NCI-H187 treated with DMSO at 0.1 percent for 48 hours (cell line): ENCODE measurements at regions not wholly inside any gene's neighbourhood (a gene's known extent, or its start where the extent isn't known, plus 50 kb on each side); places are given as distances from the start of the nearest gene placed in this dataset.

Source experiments
- DNase-seq: peaks from one replicate; lab custom pipeline; 2025; lab: John Stamatoyannopoulos, UW

DNA sequence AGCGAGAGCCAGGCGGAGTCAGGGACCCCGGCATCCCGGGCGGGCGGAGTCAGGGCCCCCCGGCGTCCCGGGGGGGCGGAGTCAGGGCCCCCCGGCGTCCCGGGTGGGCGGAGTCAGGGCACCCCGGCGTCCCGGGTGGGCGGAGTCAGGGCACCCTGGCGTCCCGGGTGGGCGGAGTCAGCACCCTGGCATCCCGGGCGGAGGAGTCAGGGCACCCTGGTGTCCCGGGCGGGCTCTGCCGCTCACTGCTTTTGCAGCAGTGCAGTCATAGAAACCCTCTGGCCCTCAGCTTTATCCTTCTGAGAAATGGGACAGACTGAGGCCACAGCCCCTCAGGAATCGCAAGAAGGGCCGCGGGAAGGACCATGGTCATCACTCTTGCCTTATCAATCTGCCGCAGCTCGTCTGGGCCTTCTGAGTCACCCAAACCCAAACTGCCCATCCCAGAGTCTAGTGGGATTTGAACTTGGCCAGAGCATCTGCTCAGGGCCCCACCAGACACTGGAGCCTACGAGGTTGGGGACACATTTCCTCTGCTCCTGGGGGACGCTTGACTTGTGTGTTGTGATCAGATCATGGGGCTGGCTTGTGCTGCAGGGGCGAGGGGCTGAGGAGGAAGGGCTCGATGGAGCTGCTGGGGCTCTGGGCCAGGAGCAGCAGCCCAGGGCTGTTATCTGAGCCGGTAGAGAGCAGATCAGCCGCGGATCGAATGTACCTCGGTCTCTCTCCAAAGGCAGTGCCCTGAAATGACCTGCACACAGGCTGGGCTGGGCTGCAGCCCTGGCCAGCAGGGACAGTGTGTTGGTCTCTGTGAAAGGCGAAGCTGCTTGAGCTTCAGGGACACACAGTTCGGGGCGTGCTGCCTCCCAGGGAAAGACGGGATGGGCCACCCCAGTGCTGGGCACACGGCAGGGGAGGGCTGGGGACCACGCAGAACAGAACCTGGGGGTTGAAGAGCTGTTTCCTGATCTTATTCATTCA lies 290.1 kb upstream of the HDAC4 start:
- DNase-seq: no peak

DNA sequence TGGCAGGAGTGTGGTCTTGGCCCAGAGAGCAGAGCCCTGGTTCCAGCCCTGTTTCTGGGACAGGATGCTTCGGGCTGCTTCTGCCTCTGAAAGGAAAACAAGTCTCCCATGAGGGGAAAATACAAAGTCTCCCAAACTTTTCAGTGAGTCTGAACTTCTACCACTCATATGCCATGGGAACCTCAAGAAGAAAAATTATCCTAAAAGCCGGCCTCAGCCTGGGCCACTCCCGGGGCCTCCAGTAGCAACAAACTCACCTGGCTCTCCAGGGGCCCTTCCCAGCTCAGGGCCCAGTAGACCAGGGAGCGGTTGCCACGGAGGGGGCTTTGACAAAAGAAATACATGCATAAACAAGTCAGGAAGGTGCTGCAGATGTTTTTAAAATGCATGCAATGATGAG lies 289.2 kb upstream of the HDAC4 start:
- DNase-seq: no peak

DNA sequence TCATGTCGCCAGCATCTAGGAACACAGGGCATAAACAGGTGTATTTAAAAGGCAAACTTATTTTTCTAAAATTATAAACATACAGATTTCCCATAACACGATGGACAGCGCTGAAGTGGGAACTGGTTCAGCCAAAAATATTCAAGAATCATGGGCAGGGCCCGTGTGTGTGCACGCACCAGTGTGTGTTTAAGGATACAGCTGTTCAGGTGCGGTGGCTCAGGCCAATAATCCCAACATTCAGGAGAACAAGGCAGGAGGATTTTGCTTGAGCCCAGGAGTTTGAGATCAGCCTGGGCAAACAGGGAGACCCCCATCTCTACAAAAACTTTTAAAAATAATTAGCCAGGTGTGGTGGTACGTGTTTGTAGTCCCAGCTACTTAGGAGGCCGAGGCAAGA lies 288.6 kb upstream of the HDAC4 start:
- no peak for DNase-seq

DNA sequence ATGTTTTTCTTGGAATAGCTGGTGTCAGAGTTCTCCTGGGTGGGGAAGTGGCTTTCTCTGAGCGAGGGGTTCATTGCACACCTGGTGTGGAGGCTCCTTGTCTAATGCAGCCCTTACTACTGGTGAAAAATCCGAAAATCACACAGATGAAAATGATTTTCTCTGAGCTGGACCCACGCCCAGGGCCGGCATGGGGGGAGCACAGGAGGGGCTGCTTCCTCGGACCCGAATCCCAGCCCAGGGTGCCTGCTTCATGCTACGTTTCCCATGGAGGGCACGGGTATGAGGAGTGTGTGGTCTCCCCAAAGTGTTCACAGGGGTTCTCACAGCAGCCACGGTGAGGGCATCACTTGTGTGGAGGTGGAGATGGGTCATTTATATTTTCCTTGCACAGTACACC lies 288.0 kb upstream of the HDAC4 start:
- DNase-seq: no peak

DNA sequence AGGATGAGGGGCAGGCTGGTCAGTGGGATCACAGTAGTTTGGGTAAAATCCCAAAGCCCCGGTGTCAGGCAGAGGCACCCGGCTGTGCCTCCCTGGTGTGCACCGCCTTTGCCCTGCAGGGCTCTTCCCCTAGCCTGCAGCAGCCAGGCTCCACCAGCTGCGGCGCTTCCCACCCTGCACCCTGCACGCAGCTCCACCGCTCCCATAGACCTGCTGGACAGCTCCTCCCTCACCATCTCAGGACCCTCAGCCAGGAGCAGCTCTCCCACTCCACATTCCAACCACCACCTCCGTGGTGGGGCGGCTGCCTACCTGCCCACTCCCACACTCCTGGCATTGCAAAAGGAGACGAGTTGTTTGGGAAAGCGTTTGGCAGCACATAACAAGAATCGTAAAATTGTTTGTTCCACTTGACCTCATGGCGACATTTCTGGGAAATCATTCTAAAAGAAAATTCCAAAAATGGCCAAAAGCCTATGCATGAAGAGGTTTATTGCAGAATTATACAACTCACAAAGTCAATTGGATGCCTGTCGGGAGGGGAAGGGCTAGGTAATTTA lies 287.4 kb upstream of the HDAC4 start:
- no peak for DNase-seq

DNA sequence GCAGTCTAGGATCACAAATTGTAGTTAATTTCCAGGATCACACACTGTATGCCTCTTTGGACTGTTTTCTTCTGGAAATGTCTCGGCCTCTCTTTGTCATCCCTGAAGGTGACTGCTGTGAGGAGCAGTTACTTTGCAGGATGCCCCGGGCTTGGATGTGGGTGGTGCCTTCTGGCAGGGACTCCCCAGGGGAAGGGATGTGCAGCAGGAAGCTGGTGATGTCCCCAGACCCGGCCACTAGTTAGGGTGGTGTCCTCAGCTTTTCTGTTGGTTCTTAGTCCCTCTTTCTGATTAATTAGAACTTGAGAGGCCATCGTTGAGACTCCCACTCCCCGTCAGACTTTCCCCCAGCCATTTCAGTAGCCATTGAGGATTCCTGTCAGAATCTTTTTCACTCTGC lies 286.6 kb upstream of the HDAC4 start:
- DNase-seq: no peak

DNA sequence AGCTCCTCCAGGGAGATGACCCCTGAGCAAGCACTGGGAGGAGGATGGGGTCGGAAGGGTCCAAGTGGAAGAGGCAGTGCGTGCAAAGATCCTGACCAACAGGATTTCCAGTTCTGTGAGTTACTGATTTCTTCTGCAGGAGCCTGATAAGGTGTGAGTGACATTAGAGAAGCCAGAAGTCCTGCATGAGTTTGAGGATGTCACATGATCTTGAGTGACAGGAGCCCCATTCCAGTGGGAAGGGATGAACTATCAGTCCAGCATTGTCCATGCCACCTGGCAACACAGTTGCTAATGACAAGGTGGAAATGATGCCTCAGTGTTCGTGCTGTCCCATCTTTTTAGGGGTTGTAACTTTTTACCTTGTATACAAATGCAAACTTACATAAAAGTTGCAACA lies 285.1 kb upstream of the HDAC4 start:
- DNase-seq: no peak

DNA sequence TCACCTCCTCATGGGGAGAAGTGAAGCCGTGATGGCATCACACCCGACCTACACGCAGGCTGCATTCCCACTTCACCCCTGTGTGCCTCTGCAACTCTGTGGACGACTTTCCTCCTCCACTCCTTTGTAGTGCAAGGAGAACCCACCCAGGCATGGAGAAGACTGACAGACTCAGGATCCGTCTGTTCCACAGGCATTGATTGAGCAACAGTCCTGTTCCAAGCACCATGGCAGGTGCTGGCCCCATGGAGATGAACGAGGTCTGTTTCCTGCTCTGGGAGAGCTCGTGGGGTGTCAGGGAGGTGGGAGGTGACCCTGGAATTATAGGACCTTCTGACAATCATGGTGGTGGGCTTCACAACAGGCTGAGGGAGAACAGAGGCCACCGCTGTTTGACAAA lies 284.7 kb upstream of the HDAC4 start:
- no peak for DNase-seq

DNA sequence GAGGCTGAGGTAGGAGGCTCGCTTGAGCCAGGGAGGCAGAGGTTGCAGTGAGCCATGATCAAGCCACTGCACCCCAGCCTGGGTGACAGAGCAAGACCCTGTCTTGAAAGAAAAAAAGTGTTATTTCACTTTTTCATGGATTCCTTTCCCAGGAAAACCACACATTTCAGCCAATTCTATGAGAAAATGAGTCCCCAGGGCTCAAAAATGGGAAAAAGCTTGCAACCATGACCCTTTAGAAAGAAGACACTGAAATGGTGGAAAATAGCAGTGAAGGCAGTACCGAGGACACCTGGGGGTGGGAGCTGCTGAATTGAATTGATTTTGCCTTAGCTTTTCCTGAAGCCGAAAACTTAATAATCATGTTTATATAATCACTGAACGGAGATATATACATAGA lies 284.2 kb upstream of the HDAC4 start:
- DNase-seq: no peak

DNA sequence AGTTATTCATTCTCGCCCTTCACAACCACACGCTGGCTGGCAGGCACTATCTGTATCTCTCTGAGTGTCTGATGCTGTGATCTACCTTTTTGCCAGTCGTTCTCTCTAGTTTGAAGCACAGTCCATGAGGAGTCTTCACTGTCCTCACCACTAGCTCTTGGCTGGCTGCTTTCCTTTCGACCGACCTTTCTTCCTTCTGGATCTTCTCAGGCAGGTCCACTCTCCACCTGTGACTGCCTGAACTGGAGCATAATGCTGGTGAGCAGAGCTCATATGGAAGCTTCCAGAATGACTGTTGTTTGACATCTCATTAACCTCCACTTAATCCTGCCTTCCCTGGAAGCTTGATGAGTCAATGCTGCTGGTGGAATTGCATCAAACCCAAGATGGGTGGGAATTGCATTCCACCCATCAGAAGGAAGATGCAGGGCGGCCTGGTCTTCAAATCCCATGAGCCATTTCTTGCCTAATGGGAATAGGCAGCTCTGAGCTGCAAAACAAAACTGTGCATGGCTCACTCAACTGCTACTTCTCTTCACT lies 283.5 kb upstream of the HDAC4 start:
- DNase-seq: no peak

DNA sequence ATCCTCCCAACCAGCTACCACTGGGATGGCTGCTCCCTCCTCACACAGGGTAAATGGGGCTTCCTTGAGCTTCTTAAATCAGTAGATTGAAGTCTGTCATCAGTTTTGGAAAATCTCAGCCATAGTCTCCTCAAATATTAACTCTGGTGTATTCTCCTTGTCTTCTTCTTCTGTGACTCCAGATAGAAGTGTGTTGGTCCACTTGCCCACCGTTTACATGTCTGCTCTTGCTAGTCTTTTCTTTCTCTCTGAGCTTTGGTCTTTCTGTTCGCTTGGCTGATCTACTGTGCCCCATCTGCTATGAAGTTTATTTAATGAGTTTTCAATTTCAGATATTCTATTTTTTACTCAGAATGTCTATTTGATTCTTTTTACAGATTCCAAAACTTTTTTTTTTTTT lies 281.7 kb upstream of the HDAC4 start:
- DNase-seq: no peak

DNA sequence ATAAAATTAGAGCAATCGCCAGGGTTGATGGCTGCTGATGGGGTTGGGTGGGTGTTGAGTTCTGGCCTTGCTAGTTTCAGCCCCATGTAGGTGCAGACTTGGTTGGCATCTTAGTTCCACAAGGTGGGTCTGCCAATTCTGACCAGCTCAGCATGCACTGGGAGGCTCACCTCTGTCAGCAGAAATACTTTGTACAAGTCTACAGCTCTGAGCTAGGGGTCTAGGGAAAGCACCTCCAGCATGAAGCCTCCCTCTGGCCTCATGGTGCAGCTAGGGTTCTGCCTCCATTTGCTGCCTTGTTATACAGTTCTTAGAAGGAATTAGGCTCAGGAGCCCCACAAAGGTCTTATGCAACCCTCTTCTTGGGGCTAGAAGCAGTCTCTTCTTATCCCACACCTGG lies 278.9 kb upstream of the HDAC4 start:
- no peak for DNase-seq

DNA sequence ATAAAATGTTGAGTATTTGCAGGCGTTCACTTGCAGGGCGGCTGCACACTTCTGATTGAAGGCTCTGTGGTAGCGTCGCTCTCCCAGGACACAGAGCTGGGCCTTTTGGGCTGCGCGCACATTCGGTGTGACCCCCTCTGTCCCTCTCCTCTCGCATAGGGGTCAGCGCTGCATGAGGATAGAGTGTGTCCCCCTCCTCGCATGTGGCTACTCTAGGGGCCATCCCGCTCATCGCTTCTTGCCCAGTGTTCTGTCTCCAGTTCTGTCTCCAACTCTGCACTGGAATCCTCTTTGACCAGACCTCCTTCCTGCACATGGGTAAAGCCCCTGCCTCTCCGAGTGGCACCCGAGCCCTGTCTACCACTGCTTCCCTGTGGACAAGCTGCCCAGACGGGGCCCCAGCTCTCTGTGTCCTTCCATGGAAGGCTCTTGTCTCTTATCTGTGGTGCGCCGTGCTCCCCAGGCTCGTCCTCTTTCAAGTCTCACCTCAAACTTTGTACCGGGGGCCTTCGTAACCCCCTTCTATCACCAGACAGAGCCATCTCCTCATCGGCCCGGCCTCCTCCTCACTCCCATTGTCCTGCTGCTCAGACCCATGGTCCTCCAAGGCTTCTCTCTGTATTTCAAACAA lies 278.0 kb upstream of the HDAC4 start:
- DNase-seq: no peak

DNA sequence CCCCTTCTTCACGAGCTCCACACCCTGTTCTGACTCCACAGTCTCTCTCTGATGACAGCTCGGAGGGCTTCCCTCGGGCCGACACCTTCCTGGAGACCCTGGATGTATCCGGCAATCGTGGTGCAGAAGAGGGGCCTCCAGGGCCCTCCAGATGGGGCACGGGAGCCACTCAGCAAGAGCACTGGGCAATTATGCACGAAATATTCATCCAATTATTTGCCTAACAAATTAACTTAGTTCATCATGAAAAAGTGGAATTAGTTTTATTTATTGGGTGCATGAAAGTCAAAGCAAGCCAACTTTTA lies 277.3 kb upstream of the HDAC4 start:
- no peak for DNase-seq

DNA sequence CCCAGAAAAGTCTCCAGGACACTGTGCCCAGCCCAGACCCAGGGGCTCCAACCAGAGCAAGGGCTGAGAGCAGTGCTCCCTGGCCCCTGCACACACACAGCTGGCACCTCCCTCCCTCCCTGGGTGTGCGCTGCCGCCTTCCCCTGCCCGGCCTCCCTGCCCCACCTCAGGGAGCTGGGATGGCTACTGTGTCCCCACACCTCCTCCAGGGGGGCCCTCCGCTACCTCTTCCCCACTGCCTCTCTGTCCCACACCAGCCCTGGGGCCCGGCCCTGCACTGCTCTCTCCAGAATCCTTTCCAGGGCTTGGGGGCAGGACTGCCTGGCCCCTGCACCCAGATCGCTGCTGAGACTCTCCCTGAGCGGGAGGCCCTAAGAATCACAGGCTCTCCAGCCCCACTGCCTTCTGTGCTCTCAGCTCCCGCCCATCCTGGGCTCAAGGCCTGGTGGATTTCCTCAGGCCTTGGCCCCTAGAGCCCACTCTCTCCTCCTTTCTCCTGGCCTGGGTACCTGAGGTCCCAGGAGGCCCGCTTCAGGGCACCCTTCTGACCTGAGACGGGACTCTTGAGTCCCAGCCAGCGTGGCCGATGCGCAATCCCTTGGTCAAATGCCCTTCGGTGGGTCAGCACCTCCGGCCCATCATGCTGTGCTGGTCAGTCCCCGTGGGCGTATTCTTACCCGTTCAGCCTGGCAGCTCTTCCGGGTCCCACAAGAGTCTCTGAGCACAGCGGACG lies 276.8 kb upstream of the HDAC4 start:
- no peak for DNase-seq

DNA sequence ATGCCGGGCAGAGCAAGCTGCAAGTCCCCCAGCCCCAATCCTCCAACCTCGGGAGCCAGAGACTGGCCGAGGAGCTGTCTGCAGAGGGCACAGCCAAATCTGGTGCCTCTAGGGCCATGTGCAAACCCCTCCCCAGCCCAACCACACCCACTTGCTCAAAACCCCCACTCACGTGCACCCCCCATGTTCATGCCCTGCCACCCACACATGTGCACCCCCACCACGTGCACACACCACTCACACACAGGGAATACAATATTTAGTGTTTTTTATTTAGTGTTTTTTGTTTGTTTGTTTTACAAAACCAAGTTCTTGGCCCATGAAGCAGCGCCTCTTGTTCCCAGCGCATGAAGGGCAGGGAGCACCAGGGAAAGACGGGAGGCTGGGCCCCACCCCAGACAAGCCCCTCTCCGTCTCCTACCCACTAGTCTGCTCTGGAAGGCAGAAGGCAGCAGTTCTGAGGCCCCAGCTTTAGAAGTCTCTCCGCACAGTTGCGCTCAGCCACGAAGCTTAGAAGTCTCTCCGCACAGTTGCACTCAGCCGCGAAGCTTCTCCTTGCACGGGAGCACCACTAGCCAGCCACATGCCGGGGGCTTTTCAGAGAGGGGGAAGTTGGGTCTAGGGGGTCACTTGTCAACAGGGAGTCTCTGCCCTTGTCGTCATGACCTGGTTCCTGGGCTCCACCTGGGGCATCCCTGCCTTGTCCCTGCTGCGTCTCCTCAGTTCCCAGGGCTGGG lies 276.1 kb upstream of the HDAC4 start:
- no peak for DNase-seq

DNA sequence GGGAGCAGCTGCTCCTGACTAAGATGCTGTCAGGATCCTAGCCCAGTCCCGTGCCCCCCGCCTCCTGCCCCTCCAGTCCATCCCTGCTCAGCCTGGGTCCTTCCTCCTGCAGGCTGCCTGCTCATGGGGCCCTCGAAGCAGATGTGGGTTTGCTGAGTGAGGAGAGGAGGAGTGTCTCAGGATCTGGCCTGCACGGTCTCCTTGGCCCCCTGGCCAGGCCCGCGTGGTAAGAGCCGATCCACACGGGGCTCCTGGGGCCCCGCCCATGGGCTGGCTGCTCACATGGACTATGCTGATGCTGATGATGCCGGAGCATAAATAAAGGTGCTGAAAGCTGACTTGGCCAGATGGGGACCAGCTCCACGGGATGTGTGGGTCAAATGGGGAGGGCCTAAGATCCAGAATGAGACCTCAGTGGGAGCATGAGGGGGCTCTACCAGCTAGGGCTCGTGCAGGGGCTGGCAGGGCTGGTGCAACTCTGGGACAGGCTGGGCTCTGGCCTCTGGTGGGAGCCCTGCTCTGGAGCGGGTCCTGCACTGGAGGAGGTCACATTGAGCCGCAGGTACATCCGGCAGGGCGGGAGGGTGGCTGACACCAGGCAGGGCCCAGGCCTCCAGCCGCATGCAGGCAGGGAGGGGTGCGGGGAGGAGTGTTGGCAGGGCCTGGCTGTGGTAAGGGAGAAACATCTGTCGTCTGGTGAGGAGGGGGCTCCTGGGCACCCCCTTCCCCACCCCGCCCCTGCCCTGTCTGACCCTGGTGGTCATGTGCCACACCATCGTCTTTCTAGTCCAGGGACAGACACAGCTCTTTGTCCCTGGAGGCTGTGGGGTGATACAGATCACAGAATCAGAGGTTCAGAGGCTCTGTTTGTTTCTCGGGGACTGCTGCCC lies 275.3 kb upstream of the HDAC4 start:
- DNase-seq: no peak

DNA sequence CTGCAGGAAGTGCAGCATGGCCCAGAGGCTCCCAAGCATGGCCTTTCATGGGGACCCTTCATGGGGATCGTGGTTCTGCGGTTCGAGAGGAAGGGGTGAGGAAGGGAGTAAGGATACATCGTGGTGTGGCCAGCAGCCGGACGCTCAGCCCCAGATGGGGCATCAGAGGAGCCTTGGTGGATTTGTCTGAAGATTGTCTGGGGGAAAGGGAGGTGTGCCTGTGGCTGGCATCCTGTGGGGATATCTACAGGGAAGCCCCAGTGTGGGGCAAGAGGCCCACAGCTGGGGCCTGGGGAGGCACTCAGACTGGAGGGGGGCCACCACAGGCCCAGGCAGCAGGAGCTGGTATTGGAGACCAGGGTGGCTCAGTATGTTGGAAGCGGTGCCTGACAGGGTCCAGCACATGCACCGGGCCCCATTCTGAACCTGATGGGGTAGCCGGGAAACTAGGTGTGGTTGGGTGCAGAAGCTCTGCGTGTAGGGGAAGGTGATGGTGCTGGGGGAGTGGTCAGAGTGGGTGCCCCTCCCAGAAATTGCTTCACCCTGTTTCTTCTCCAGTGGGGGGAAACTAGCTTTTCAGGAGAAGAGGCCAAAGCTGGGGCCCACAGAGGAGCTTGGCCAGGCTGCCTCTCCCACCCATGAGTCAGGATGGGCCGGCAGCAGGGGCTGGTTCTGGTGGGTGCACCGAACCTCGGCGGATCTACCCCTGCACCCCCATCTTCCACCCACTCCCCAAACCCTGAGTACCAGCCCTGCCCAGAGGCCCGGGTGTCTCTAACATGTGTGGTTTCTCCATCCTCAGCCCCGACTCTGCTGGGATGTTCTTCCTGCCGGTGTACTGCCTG lies 274.4 kb upstream of the HDAC4 start:
- no peak for DNase-seq

DNA sequence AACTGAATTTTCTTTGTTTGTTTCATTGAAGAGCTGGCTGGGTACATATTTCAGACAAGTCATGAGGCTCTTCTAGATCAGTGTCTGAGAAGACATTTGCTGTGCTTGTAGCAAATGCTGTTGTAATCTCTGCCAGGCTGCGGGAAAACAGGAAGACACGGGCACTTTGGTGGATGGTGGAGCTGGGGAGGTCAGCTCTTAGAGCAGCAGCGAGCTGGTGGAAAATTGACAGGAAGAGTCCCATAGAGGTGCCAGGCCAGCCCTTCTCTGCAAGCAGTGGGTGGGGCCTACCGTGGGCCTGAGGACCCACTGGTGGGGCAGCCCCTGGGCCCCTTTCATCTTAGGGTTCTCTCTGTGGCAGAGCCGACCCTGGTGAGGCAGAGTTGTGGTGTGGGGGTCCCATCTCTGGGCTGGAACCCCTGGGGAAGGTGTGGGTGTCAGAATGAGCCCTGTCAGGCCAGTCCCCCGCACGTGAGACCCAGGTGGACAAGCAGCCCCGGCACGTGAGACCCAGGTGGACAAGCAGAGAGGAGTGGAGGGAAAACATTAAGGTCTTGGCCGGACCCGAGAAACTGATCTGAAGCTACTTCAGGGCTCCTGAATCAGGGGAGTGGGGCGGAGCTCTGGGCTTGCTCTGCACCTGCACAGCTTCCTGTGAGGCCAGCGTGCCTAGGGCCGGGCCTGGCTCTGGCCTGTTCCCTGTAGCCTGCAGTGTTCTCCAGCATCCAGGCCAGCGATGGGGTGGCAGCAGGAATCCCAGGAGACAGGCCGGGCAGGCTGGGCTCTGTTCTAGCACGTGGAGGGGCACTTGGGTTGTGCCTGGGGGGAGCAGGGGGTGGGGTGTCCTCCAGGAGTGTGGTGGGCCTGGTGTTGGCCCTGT lies 273.5 kb upstream of the HDAC4 start:
- DNase-seq: no peak
